OCI-M2 (cell line): ENCODE measurements at regions not wholly inside any gene's neighbourhood (a gene's known extent, or its start where the extent isn't known, plus 50 kb on each side); places are given as distances from the start of the nearest gene placed in this dataset.

Source experiments
- DNase-seq: peaks from one replicate; lab custom pipeline; 2025; ENCODE audit not compliant: unreplicated experiment; lab: John Stamatoyannopoulos, UW

DNA sequence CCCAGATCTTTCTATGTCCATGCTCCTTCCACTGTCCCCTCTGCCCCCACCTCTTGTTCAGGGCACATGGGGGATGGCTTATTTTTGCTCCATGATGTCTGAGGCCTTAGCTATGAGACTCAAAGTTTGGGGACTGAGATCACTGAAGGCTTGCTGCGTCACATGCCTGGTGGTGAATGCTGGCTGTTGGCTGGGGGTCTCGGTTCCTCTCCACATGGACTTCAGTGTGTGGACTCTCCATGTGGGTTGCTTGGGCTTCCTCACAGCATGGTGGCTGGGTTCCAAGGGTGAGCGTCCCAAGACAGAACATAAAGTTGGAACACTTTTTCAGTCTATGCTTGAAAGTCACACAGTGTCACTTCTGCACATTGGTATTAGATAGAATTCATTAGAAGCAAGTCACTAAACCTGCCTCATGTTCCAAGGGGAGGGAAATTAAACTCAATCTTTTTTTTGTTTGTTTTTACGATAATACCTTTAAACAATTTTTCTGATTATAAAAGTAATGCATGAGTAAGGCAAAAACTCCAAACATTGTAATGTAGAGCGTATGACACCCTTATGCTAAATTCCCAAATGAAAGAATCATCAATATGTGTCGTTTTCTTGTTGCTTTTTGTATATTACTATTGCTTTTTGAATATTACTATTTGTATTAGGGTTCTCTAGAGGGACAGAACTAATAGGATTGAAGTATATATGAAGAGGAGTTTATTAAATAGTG, 111.7 kb downstream of the MYCN start:
- no peak for DNase-seq

DNA sequence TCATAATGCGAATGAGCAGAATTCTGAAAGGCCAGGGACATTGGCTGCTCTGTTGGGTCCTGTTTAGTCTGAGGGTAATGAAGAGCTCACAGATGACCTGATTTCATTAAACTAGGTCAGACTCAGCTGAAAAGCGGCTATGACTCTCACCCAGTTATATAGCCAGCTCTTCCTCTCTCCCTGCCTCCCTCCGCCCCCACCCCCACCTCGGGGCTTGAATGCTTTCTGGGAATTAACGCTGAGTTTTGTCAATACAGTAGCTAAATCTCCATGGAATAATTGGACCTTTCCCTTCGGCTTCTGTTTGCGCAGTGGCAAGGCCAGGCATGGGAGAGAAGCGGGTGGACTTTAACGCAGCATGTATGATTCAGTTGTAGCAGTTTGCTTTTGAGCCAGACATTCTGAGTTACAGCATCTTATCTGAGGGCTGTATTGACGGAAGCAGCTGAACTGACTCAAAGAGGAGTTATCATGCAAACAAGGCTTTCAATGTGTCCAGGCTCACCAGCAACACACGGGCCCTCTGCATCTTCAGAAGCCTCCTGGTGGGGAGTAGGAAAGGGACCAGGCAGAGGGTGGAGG, 110.6 kb downstream of the MYCN start:
- DNase-seq: no peak

DNA sequence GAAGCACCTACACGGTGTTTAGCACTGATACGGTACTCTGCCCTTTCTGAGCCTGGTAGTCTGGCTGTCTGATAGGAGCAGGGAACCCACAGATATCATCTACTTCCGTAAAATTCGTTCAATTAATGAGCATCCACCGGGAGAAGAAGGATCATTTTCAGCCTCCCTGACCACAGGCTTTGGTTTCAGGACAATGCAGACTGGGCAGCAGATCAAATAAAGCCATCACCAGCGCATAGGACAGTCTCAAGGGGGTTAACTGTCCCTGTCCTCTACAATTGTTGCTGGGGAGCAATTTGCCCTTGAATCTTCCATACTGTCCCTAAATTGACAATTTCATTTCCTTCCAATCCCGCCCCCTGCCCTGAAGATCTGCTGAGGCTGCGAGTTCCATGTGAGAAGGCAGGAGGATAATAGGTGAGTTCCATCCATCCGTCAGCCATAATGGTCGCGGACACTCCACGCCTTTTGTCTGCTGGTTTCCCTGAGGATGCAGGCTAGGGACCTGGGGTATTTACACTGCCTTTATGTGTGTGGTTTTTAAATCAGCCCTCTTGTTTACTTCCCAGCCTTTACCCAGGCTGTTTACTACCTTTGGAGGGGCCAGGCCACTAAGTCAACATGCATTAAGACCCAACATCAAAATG, 110.0 kb downstream of the MYCN start:
- DNase-seq: no peak

DNA sequence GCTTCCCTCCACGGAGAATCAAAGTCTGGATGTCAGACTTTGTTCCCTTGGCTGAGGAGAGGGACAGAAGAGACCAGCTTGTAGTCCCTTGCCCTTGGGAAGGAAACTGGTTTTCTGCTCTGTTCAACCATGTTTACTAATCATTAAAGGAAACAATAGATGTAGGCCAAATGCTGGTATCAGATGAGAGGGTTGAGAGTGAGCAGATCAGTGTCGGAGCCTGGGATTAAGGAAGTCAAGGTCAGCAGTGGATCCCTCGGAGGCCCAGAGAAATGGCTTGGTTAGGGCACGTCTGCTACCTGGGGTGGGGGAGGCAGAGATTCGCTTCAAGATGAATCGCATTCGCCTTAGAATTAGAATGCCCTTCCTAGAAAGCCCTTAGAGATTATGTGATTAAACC, 109.1 kb downstream of the MYCN start:
- no peak for DNase-seq

DNA sequence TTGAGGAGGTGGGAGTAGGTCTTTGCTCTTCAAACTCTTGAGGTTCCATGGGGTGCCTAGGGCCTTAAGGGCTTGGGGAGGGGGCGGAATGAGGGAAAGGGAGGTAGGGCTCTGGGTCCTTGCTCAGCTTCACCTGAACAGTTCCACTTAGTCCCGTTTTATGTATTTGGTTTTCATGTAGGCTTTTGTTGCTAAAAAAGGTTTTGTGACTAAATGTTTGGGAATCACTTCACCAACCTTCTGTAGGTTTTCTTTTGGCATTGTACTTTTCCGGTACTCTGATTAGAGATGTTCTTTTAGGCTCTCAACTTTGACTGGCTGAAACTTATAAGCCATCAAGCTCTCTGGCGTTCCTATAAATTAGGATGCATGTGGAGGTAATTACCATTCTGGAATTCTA, 108.1 kb downstream of the MYCN start:
- no peak for DNase-seq

DNA sequence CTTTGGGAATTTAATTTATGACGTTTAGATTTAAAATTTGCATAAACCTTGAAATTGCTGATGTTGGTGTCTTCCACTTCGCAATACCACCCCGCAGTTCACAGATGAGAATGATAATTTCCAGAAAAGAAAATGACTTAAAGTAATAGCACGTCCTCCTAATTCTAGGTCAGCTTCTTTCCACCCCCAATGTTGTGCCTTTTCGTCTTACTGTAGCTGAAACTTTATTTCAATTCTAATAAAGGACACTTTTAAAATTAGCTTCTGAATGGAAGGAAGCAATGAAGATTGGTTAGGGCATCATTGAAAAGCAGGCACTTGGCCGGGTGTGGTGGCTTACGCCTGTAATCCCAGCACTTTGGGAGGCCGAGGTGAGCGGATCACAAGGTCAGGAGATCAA, 107.4 kb downstream of the MYCN start:
- DNase-seq: no peak

DNA sequence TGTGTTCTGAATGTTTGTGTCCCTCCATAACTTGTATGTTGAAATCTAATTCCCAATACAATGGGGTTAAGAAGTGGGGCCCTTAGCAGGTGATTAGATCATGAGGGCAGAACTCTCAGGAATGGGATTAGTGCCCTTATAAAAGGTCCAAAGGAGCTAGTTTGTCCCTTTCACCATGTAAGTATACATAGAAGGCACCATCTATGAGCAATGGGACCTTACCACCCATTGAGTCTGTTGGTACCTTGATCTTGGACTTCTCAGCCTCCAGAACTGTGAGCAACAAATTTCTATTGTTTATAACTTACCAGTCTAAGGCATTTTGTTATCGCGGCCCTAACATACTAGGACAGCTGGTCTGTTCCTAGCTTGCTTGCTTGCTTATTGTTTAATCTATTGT, 106.3 kb downstream of the MYCN start:
- DNase-seq: no peak

DNA sequence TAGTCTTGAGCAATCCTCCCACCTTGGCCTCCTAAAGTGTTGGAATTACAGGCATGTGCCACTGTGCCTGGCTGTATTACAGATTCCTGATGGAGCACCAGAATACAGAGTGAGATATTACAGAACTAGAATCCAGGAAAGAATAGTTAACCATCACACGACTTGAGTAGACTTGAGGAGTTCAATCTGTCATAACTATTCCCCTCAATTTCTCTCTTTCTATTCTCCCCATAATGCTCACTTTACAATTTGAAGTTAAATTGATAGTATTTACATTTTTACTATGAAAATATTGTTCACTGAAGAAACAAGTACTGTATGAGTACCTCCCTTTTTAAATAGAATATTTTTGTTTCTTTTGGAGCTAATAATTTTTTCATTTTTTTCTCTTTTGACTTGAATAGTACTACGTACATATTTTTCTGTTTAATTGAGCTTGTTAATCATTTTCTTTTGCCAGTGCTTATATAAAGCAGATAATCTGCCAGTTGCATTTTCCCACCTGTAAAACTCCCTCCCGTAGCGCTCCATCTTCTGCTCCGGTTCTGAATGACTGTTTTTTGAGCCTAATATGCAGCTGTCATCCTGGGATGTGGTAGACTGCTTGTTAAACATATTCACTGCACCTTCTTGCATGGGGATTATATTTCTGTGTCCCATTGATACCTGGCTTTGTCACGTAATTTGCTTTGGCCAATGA, 105.5 kb downstream of the MYCN start:
- DNase-seq: no peak

DNA sequence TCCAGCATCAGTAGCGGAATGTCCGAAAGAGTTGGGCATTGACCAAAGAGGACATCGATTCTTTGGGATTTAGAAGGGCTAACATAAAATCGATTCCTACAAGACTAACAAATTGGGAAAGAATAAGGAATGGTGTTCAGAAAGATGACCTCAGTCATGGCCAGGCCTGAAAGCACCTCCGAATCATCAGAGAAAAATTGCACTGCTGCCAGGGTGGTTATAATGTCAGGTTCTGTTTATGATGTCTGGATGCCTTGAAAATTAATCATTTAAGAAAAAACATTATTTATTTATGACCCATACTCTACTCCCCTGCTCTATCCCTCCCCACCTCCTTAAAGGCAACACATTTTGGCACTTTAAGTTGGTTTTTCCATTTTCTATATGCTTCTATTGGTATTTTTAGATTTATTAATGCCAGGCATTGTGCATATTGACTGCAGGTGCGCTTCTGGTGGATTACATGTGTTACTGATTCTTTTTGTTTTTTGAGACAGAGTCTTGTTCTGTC, 104.7 kb downstream of the MYCN start:
- DNase-seq: no peak

DNA sequence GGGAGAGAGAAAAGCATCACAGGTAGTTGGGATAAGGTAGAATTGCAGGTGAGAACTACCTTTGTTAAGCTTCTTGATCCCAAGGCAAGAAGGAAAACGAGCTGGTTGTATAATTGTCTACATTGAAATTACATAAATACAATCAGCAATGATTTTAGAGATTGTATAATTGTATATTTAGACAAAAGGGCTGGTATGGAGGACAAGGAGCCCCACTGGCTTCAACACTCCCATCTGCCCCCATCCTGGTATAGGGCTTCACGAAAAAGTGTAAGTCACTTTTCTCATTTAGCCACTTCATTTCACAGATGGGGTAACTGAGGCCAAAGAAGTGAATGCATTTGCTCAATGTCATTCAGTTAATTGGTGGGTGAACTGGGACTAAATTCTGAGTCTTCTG, 103.3 kb downstream of the MYCN start:
- no peak for DNase-seq

DNA sequence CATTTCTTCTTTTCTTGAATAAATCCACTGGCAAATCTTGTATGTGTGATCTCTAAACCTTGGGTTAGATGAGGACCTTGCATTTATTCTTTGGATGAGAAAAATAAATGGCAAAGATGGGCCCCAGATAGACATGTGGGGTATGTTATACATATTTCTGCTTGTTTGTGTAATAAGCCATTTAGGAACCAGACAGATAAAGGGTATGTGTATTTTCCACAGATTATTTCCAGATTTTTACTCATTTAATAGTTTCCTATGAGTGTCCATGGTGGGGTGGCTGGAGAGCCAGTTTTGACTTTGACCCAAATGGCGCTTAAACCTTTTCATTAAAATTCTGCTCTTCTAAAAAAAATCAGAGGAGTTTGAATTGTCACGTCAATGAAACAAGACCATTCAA, 102.8 kb downstream of the MYCN start:
- DNase-seq: no peak

DNA sequence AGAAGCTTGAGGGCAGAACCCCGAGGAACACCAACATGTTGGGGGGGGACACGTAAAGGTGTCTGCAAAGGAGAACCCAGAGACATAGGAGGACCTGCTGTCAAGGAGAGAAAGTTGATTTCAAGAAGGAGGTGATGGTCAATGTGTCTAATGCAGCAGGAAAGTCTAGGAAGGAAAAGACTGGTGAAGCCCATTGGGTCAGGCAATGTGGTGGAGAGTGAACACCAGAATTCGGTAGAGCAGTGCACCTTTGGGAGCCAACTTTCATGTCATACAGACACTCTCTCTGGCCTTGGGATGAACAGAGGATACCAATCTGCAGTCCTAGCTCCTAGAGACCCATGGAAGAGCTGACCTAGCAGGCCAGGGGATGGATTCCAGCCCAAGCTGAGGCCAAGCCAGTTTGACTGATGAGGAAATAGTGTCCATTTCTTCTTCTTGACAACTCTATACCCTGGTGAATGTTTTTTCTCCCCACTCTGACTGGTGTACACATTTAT, 101.9 kb downstream of the MYCN start:
- no peak for DNase-seq

DNA sequence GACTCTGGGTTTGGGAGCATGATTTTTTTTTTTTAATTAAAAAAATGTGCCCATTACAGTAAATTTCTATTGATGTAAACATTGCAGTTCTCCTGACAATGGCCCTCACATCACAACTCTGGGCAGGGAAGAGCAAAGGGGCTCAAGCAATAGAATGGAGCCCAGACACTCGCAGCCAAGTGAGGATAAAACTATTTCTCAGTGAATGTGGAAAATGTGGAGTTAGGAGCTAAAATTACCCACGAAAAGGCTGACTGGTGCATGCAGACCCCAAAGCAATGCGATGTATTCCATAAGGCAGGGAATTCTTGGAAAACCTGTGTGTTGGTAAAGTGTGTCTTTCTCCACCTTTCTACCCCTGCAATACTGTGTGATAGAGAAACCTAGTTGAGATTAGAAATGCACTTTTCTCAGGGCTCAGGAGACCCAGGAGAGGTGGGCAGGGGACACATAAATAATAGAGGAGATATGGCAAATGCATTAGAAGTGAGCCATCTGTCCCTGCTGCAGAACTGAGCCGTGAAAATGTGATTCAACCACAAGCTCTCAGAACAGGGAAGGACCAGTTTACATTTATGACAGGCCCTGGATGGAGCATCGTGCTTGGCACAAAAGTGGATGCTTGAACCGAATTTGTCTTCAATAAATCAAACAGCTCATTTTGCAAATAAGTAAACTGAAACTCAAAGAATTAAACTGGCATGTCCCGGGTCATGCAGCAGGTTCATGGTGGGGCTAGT, 100.1 kb downstream of the MYCN start:
- DNase-seq: no peak

DNA sequence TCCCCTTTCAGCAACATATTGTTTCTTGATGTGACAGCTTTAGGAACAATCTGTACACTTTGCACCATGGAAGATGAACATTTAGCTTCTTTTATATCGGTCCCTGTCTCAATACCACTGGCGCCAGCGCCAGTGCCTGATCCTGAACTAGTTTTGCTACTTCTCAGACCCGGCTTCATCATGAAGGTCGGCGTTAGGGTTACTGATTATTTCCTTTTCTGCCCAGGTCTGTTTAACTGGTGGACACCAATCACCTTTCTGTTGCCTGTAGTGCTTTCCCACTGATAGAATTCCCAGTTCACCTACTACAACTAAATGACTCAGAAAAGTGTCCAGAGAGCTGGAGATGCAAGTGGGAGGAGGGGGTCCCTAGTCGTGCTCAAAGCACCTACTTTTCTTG, 99.5 kb downstream of the MYCN start:
- no peak for DNase-seq

DNA sequence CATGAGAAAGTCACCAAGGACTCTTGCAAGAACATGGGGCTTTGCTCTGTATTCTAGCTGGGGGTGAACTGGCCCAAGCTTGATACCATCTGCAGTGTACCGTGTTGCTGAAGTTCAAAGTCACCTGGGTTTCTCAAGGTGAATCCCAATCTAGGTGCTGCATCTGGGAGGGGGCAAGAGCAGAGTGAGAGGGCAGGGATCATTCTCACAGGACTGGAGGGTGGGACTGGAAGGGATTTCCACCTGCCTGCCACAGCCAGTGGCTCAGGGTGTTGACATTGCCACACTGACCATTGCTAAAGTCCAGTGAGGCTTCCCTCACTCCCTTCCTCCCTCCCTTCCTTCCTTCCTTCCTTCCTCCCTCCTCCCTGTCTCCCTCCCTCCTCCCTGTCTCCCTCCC, 98.7 kb downstream of the MYCN start:
- DNase-seq: no peak

DNA sequence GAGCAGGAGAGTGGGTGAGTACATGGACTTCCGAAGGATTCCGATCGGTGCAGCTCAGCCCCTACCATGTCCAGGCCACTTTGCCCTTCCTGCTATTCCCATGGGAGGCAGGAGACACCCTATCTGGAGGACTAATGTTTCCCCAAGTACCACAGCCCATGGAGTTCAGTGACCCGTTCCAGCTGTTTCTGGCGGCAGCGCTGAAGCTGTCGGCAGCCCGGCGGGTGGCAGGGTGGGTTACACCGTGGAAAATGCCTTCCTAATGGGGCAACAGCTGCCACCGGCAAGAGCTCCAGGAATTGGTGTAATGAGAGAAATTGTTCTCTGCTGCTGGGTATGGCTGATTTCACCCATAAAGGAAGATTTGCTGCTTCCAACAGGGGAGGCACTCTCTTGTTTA, 98.3 kb downstream of the MYCN start:
- DNase-seq: no peak

DNA sequence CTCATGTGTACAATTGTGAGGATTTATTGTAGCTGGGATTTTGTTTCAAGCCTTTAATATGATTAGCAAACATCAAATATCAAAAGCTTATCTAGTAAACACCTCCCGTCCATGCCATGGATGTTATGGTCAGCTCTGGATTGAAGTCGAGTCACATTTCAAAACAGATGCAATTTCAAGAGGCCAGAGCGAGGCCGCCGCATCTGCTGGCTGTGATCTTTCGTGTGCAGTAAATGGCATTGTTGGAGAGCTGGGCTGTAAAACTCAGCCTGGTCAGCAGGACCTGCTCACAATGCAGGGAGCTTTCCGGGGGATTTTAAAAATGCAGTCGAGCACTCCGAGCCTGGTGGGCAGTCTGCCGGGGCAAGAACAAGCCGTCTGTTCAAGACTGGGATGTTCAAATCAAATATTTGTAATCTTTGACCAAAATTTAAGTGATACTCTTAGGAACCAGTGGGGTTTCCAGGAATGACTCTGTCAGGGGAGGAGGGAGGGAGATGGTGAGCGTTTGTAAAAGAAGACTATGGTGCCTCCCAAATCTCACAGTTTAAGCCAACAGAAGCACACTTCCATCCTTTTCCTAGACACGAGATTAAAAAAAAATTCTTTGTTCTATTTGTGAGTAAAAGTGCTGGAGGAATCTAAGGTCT, 97.6 kb downstream of the MYCN start:
- no peak for DNase-seq

DNA sequence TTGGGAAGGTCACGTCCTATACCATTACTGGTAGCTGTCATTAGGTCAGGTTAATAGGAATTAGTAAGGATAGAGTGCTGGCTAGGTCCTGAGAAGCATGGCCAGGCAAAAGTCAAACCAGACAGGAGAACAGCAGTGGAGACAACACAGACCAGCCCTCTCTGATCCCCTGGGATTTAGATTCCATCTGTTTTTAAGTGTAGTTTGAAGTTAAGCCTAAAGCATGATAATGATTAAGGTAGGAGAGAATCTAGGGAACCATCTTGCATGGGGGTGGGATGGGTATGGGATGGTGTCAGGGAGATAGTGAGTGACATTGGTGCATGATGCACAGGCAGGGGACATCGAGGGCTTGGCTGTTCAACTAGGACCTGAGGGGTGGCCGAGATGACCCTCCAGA, 96.6 kb downstream of the MYCN start:
- DNase-seq: no peak

DNA sequence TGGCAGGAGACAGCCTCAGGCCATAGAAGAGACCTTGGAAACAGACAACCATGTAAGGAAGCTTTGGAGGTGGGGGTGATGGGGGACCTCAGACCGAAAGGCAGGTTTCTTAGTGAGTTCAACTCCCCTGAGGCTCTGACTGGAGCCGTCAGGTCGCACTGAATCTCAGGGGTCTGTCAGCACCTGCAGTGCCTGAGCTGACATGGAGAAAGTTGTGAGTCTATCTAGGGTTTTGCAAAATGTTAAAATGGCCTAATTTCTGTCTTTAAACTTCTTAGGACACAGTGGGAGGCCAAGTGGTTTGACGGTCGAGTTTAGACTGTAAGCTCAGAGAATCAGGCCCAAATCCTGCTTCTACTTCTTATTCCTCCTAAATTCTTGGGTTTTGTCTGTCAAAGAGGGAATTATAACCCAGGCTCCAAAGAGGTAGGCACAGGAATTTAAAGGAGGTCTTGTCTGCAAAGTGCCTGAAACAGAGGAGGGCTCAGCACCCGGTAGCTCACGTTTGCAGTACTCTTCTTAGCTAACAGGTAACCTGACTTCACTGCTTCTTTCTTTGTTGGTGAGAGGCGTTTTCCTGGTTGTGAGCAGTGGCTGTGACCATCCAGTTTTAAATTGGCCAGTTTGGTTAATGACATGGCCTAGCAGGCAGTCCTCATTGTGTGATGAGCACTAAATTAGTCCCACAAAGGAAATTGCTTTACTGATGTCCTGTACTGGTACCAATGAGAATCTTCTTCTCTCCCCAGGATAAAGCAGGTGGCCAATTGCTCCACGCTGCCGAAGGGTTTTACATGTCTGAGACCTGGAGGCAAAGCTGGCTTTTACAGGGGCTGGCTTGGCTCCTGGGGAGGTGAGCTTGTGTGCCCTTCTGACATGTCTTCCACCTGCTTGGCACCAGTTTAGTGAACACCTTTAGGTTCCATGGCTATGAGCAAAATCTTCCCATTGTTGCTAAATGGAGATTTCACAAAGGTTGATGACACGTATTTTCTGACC, 95.7 kb downstream of the MYCN start:
- no peak for DNase-seq
